EH (cell line): ENCODE measurements at regions not wholly inside any gene's neighbourhood (a gene's known extent, or its start where the extent isn't known, plus 50 kb on each side); places are given as distances from the start of the nearest gene placed in this dataset.

Experiments used
- DNase-seq: peaks from one replicate; pipeline ENCODE4 v3.0.0-alpha.2; 2015; ENCODE audit warnings: low read depth

- no peak for DNase-seq
Observed at GRCh38 chr2:136373841-136374240, 255.9 kb upstream of the CXCR4 start.

DNA sequence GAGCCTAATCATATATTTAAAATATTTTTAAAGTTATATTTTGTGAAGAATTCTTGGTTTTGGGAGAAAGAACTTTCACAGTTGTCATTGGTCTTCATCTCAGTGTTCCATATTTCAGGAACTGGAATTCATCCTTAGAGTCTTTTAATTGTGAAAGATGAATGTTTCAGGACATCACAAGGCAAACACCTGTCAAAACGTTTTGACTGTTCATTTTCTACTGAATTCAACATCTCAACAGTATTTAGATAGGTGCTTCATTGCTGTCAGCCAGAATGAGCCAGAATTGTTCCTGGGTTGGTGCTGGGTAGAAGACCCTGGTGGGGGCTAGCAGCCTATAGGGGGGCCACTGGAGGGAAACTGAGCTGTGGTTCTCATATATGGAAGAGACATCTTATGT, 255.1 kb upstream of the CXCR4 start:
- no peak for DNase-seq

- no peak for DNase-seq
Observed at GRCh38 chr2:136363900-136364299, 246.0 kb upstream of the CXCR4 start.

DNA sequence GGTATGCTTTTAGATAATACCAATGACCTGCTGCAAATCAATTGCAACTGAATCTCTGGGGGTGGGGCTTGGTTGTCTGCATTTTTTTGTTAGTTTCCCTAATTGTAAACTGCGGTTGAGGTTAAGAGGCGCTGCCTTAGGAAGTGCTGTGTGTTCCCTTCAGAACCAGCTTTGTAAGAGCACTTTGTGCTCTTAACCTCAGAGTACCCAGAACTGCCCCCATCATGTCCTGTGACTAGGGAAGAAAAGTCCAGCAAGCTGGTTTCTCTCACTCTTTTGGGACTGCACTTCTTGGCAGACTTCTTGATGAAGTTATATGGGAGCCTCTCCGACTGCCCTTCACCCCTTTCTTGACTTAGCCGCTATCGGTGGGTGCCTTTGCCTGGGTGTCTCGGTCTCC, 245.5 kb upstream of the CXCR4 start:
- DNase-seq, result no peak

- DNase-seq, result no peak
Observed at GRCh38 chr2:136362676-136363390, 244.9 kb upstream of the CXCR4 start.

DNA sequence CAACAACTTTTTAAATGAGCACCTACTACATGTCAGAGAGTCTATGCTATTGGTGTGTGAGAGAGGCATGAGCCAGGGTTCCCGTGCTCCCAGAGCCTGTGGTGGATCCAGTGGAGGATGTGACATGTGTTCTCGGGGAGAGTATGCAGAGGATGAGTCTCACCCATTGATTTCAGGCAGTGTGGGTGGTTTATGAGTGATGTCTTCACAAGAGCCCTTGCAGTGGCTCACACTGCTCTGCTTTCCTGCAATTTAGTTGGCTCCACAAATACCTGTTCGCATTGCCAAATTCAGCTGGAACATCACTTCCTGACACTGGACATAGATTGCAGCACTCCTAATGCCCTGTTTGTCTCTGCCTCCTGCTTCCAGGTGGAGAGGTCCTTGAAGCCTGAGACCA, 243.6 kb upstream of the CXCR4 start:
- no peak for DNase-seq

GRCh38 chr2:136360790-136361189, 242.8 kb upstream of the CXCR4 start:
- DNase-seq, result no peak

- no peak for DNase-seq
Observed at GRCh38 chr2:136359121-136359965, 241.4 kb upstream of the CXCR4 start.

DNA sequence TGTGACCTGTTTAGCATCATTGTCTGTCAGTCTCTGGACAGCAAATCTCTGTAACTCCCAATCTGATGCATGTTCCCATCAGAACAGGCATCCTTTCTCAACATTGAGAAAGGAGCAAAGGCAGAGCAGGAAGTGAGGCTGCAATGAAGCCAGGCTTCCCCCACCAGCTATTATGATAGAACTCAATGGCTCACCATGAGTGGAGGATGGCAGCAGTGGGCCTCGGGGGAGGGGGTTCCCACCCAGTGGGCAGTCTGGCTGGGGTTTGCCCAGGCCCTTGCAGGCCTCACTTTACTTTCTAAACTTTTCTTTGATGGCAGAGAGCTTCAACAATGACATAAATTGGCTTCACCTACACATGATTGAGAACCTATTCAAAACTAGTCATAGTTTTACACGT, 240.6 kb upstream of the CXCR4 start:
- no peak for DNase-seq

DNA sequence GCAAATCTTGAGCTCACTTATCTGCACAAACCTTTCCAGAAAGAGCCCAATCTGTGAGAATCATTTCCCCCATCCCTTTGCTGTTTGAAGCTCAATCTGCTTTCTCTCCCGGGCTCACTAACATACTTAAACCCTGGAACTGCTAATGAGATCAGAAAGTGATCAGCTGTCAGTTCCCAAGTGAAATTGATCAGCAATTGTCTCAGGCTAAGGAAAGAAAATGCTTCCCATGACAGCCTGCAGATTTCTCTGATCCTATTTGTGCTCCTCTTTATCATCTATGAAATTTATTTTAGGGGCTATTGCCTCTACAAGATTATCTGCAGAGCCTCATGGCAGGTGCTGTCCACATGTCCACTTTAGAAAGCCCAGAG, 239.0 kb upstream of the CXCR4 start:
- DNase-seq, result no peak

- no peak for DNase-seq
Observed at GRCh38 chr2:136356125-136357006, 238.4 kb upstream of the CXCR4 start.

- DNase-seq, result no peak
Observed at GRCh38 chr2:136351684-136352083, 233.7 kb upstream of the CXCR4 start.

DNA sequence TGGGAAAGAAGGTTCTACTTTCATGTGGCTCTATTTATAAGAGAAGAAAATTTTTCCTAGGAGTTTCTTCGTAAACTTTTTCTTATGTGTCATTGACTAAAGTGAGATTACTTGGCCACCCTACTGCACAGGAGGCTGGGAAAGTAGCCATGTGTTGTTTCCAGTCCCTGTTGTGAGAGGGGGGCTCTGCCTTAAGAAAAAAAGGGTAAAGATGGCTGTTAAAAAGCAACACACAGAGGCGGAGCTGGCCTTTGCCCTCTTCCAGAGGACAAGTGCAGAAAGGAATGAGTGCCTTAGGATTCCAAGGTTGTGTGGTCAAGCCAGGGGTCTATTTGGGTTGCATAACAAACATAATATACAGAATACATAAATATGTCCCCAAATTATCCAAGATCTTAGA, 230.0 kb upstream of the CXCR4 start:
- no peak for DNase-seq

GRCh38 chr2:136344339-136344738, 226.4 kb upstream of the CXCR4 start:
- DNase-seq, result no peak

DNA sequence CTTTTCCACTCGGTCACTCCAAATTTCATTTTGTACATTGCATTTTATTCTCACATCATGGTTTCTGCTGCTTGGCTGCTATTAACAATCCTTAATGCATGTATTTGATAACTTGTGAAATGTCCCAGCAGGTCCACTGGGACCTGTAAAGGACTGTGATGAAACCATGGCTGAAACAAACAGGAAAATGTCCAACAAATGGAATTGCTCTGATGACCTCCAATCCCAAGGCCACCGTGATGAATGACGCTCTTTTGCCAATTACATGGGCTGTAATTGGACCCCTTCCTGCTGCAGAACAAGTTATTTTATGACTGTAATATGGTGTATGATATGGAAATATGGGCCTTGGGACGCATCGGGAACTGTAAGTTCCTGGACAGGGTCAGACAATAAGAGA, 224.2 kb upstream of the CXCR4 start:
- DNase-seq, result no peak

GRCh38 chr2:136334967-136335366, 217.0 kb upstream of the CXCR4 start:
- DNase-seq, result no peak

GRCh38 chr2:136332436-136333095, 214.6 kb upstream of the CXCR4 start:
- DNase-seq, result no peak

GRCh38 chr2:136331226-136331625, 213.3 kb upstream of the CXCR4 start:
- no peak for DNase-seq

DNA sequence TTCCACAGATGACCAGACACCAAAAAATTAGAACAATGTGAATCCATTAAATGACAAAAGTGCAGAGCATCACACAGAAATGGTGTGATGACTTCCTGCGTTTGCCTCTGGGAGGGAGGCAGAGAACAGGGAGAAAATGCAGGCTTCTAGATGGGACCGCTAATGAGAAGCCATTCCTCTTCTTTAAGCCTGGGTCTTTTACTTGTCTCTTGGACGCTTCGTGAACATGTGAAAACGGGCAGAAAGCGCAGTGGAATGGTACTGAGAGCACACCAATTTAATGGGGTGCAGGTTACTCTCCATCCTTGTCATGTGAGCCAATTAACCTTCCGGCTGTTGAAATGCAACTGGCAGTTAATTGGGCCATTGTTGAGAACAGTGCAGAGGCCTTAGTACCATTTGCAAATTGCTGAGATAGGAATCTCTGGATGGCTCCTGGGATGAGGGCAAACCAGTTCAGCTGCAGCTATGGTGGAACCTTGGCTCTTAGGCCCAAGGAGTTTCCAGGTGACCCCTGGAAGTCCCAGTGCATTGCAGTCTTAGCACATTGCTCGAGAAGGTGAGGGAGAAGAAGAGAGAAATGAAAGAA, 210.4 kb upstream of the CXCR4 start:
- DNase-seq, result no peak

- DNase-seq, result peak; percentile 2
Observed at GRCh38 chr2:136327162-136327852, 209.4 kb upstream of the CXCR4 start.

DNA sequence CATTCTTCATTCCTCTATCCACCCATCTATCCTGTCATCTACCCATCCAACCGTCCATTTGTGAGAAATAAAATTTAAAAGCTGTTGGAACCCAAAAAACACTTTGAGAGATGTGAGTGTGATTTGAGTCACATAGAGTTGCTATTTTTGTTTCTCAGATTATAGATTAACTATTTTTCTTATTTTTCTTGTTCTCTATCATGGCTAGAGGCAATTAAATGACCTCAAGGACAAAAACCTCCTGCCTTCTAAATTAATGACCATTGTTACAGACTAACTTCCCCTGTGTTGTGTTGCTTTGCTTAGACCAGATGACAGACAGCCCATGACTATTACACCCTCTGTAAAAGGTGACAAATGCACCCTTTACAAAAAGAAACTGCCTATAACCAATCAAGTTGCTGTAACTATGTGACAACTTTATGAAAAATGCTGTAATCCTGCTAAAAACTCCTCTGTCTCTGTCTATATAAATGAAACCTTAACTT, 207.9 kb upstream of the CXCR4 start:
- DNase-seq, result no peak
